ENCODE measurements at regions not wholly inside any gene's neighbourhood (a gene's known extent, or its start where the extent isn't known, plus 50 kb on each side); places are given as distances from the start of the nearest gene placed in this dataset.

GRCh38 chrX:45872480-45872879 is 671.8 kb upstream of the DIPK2B start (continued):
- TF ChIP-seq JARID2 (CRISPR knock-in tag; IDR thresholded peaks at IDR 0.05; ENCODE audit: insufficient replicate concordance), result no peak

- DNase-seq (ENCODE audit: low spot score) (no peak), ATAC-seq (no peak), FAIRE-seq (no peak)
- no peaks in the 10 kb centered on the region for H3K9me3 ChIP-seq (ENCODE audit: low read length)
- no peaks in the 10 kb centered on the region for H3K27me3 ChIP-seq (ENCODE audit: control insufficient read depth in 1 of 2, insufficient read depth in 2 of 2, low read length in 2 of 2)
- H3K79me2 ChIP-seq (ENCODE audit: insufficient read depth, low read length), result no peaks in the 10 kb centered on the region
- whole genome bisulfite sequencing (ENCODE audit: low lambda C conversion rate), result 0% methylated on average over 1 of the region's 1 CpG
- TF ChIP-seq FOXK1 (CRISPR knock-in tag; IDR thresholded peaks at IDR 0.05; ENCODE audit: borderline replicate concordance, low read depth), result no peak
- TF ChIP-seq TBX3 (IDR thresholded peaks at IDR 0.05; ENCODE audit: borderline replicate concordance), result 0 out of 2 replicates have a peak, but pooled peaks have one; percentile 15
- H3K36me3 ChIP-seq (replicated peaks in 1 of 2; ENCODE audit: control insufficient read depth in 1 of 2, insufficient read depth in 2 of 2, low read length in 2 of 2), result no peaks in the 10 kb centered on the region
- H2AFZ ChIP-seq (ENCODE audit: low read length), result no peak overlapping the region
- H3K27ac ChIP-seq (ENCODE audit: extremely low read length, insufficient read depth, low read length), result no peak overlapping the region
- no peaks in the 10 kb centered on the region for H3K4me1 ChIP-seq (ENCODE audit: insufficient read depth, low read length)
- POLR2A ChIA-PET, result interaction anchor here (1.3 kb wide), 1 partner anchor 18 kb away, joined by 3 read pairs; no protein-coding TSS in a partner anchor
- H4K20me1 ChIP-seq (ENCODE audit: insufficient read depth, low read length), result no peaks in the 10 kb centered on the region
- intact Hi-C loops (cut with micrococcal nuclease; ENCODE audit: unreplicated experiment) (no loop called here), in situ Hi-C loops (cut with HindIII; ENCODE audit: extremely low pct_ligation_motif_present, low pct_unique_long_range_greater_than_20kb) (no loop called here)
- no peak overlapping the region for H3K9ac ChIP-seq (ENCODE audit: insufficient read depth, low read depth, low read length)
- no peak overlapping the region for H3K4me2 ChIP-seq (ENCODE audit: low read depth, low read length)
- no peak overlapping the region for H3K4me3 ChIP-seq (replicated peaks in 1 of 3; ENCODE audit: insufficient read depth in 1 of 3, low read depth in 2 of 3, low read length in 3 of 3)
- CTCF ChIA-PET (ENCODE audit: low intra/inter-chr PET ratio, low total read pairs), result no interaction called here
- no TSS peak for BruUV-seq (replicated peaks)
Measured at GRCh38 chrX:45868425-45868824, 667.7 kb upstream of the DIPK2B start.

- no peak overlapping the region for H3K4me3 ChIP-seq (replicated peaks in 1 of 3; ENCODE audit: insufficient read depth in 1 of 3, low read depth in 2 of 3, low read length in 3 of 3)
- no peak overlapping the region for H2AFZ ChIP-seq (ENCODE audit: low read length)
- intact Hi-C loops (cut with micrococcal nuclease; ENCODE audit: unreplicated experiment) (no loop called here), in situ Hi-C loops (cut with HindIII; ENCODE audit: extremely low pct_ligation_motif_present, low pct_unique_long_range_greater_than_20kb) (no loop called here)
- POLR2A ChIA-PET, result no interaction called here
- no peaks in the 10 kb centered on the region for H3K4me1 ChIP-seq (ENCODE audit: insufficient read depth, low read length)
- no peaks in the 10 kb centered on the region for H3K79me2 ChIP-seq (ENCODE audit: insufficient read depth, low read length)
- H4K20me1 ChIP-seq (ENCODE audit: insufficient read depth, low read length), result no peaks in the 10 kb centered on the region
- no peak for TF ChIP-seq LCORL (IDR thresholded peaks at IDR 0.05)
- no peak for TF ChIP-seq LCORL (CRISPR knock-in tag; IDR thresholded peaks at IDR 0.05)
- H3K9ac ChIP-seq (ENCODE audit: insufficient read depth, low read depth, low read length), result no peak overlapping the region
- H3K36me3 ChIP-seq (replicated peaks in 1 of 2; ENCODE audit: control insufficient read depth in 1 of 2, insufficient read depth in 2 of 2, low read length in 2 of 2), result no peaks in the 10 kb centered on the region
- 0% methylated on average over 1 of the region's 1 CpG for WGBS (ENCODE audit: low lambda C conversion rate)
- CTCF ChIA-PET (ENCODE audit: low intra/inter-chr PET ratio, low total read pairs), result no interaction called here
- ATAC-seq (no peak), DNase-seq (ENCODE audit: low spot score) (no peak), FAIRE-seq (no peak)
- no peaks in the 10 kb centered on the region for H3K9me3 ChIP-seq (ENCODE audit: low read length)
- no TSS peak for BruUV-seq (replicated peaks)
- no peak overlapping the region for H3K27ac ChIP-seq (ENCODE audit: extremely low read length, insufficient read depth, low read length)
- no peak overlapping the region for H3K4me2 ChIP-seq (ENCODE audit: low read depth, low read length)
- H3K27me3 ChIP-seq (ENCODE audit: control insufficient read depth in 1 of 2, insufficient read depth in 2 of 2, low read length in 2 of 2), result no peaks in the 10 kb centered on the region
Measured at GRCh38 chrX:45862801-45863200, 662.1 kb upstream of the DIPK2B start.
